ENCODE measurements at regions not wholly inside any gene's neighbourhood (a gene's known extent, or its start where the extent isn't known, plus 50 kb on each side); places are given as distances from the start of the nearest gene placed in this dataset.

DNA sequence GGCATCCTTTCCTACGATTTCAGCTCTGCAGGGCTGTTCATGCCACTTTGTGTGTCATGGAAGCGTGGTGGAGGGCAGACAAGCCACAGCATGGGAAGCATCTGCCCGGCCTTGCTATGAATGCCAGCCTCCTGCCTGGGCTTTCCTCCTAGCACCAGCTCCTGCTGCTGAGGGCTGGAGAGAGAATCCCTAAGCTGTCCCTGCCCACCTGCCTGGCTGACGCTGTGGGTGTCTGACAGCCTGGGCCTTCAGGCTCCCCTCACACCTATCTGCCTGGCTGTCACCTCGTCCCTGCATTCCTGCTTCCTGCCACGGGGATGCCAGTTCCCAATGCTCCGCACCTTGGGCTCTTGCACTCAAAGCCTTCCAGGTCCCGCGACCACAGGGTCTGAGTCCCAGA, 606.5 kb upstream of the MGMT start:
- no peak for TF ChIP-seq EZH2 (IDR thresholded peaks at IDR 0.05)
- TF ChIP-seq, protein P1, sequence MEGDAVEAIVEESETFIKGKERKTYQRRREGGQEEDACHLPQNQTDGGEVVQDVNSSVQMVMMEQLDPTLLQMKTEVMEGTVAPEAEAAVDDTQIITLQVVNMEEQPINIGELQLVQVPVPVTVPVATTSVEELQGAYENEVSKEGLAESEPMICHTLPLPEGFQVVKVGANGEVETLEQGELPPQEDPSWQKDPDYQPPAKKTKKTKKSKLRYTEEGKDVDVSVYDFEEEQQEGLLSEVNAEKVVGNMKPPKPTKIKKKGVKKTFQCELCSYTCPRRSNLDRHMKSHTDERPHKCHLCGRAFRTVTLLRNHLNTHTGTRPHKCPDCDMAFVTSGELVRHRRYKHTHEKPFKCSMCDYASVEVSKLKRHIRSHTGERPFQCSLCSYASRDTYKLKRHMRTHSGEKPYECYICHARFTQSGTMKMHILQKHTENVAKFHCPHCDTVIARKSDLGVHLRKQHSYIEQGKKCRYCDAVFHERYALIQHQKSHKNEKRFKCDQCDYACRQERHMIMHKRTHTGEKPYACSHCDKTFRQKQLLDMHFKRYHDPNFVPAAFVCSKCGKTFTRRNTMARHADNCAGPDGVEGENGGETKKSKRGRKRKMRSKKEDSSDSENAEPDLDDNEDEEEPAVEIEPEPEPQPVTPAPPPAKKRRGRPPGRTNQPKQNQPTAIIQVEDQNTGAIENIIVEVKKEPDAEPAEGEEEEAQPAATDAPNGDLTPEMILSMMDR (IDR thresholded peaks at IDR 0.05) = no peak
